ENCODE measurements at regions not wholly inside any gene's neighbourhood (a gene's known extent, or its start where the extent isn't known, plus 50 kb on each side); places are given as distances from the start of the nearest gene placed in this dataset.

DNA sequence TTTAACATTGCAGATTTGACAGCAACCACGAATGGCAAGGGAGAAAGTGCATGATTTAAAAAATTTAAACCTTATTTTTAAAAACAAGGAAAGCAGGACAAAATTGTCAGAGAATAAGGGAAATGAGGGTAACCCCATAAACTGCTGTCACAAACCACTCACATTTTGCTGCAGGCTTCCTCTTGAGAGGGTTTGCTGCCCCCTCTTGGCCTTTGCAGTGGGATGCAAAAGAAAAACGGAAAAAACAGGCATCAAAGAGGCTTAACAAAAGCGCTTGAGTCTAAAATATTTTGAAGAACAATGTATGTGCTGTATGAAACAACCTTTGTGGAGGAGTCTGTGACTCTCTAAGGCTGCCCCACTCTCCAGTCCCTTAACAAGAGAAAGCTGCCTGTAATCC lies 91.6 kb downstream of the TMX3 start:
- DNase-seq (ENCODE audit: low read depth in 2 of 2), result peak in 1 of 2 experiments; percentile 3

DNA sequence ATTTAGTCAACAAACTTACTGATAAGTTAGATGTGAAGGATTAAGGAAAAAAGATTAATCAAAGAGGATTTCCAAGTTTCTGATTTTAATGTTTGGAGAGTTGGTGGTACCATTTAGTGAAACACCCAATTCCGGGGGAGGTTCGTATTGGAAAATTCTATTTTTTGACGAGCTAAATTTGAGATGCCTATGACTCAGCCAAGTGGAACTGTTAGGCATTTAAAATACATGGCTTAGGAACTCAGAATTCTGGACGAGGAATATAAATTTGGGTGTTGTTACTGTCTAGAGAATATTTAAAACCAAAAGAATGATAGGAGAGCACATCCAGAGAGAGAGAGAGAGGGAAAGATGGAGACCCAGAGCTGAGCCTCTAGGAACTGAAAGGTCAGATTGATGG lies 103.6 kb downstream of the TMX3 start:
- DNase-seq (ENCODE audit: low read depth in 2 of 2), result no peak

DNA sequence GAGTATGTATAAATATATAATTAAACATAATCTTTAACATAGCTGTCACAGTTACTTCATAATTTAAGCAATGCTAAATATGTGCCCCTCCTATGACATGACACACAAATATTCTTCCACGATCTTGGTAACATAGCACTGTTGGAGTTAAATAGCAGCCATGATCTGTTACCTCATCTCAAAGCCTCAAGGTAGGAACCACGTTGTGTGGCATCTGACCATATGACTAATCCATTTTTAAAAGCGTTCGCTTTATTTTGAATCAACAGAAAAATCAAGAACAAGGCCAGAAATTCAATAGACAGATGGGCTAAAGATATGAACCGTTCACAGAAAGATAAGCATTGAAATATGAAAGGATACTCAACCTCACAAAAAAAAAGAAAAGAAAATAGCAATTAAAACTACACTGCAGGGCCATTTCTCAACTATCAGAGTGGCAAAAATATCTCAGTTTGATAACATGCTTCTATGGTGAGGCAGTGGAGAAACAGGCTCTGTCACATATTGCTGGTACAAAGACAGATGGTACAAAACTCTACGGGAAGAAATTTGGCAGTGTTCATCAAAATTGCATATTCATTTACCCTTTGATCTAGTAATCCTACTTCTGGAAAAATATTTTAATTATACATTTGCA lies 105.9 kb downstream of the TMX3 start:
- no peak for DNase-seq (ENCODE audit: low read depth in 2 of 2)

DNA sequence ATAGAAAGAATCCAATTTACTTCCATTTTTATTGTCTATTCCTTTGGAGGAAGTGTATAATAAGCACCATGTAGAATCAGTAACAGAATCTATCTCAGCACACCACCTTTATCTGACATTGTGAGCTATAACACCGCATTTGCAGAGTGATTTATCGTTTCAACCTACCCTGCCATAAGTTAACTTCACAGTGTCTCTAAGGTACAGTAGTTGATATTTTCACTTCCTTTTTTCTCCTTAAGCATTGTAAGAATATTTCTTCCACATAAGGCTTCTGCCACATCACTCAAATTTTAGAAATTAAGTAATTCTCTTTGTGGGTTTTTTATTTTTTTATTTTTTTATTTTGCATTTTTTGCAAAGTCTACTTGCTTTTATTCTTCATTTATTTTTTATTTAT lies 107.1 kb downstream of the TMX3 start:
- no peak for DNase-seq (ENCODE audit: low read depth in 2 of 2)

DNA sequence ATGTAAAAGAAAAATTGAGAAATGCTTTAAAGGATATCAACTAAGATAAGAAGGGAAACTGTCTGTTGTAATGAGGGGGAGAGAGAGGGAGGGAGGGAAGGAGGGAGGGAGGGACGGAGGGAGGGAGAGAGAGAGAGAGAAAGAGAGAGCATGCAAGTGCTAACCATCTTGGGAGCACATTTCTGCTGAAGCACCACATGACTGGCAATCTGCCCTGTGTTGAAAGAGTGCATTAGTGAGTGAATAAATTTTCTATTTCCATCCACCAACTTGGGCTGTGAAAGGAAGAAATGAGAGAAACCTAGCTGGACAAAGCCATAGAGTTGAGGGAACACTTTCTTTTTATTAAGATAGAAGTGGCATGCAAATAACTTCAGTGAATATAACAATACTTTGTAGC lies 110.7 kb downstream of the TMX3 start:
- DNase-seq (ENCODE audit: low read depth in 2 of 2), result no peak

DNA sequence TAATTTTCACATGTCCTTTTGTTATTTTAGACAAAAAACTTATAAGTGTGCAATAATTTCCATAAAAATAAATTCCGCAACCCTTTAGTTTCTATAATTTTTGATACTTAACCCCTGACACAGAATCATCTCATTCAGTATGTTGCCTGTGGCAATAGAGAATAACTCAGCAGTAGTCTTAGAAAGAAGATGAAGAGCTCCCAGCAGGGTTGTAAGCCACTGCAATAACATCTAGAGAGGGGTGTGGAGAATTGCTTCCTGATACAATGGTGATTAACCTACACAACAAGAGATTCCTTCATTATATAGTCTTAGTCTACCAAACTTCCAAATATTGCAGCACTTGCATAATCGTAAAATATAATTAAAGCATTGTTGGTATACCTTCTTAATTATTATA lies 118.9 kb downstream of the TMX3 start:
- DNase-seq (ENCODE audit: low read depth in 2 of 2), result no peak

DNA sequence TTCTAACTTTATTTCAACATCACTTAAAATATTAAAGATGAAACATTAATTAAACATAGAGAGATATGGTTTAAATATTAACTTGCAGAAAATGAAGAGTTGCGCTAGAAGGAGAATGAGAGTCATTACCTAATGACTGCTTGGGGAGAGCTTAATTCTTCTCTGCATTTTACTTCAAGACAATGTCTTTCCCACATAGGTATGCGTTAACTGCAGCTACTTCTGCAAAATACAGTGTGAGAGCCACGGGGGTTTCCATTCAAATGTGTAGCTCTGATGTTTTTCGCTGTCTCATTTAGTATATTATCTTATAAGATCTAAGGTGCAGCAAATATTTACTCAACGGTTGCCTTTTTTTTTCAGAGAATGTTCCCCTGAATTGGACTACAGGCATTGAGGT lies 126.7 kb downstream of the TMX3 start:
- no peak for DNase-seq (ENCODE audit: low read depth in 2 of 2)

DNA sequence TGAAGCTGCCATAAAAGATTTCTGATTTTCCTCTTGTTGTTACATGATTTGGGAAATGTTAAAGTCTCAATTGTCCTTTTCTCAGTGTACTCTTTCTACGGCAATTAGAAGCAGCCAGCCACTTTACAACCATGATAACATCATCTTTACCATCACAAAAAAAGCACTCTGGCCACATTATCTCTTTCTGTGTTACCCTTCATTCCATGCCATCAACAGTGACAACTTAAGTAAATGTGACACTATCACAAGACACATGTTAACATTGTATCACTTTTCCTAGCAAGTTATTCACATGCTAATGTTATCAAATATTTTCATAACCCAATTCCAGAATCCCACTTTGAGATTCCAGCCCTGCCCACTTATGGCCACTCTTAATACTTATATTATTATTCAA lies 131.2 kb downstream of the TMX3 start:
- no peak for DNase-seq (ENCODE audit: low read depth in 2 of 2)

DNA sequence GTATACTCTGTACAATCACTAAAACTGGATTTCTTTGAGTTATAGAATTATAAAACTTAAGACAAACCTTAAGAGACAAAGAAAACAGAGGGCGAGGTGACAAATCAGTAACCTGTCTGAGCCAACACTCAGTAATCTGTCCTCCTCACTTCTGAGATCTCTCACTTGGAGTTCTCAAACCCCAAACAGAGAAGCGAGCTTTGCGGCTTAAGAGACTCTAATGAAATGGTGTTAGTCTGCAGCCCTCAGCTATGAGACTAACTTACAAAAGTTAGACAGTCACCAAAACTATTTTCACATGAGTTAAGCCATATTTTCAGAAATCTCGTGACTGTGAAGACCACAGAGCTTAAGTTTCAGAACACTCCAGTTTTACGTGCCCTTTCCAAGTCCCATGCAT lies 140.6 kb downstream of the TMX3 start:
- no peak for DNase-seq (ENCODE audit: low read depth in 2 of 2)

DNA sequence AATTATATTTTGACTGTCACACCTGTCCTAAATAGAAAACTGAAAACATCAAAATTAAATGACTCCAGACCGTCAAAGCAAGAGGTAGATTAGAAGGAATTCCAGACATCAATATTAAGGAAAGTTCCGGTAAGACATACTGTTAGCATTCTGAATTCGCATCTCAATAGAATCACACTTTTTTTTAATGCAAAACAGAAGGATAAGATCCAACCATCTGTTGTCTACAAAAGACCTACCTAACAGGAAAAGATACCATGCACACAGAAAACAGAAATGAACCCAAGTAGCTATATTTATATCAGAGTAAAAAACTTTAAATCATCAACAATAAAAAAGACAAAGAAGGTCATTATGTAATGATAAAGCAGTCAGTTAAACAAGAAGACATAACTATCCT lies 145.0 kb downstream of the TMX3 start:
- DNase-seq (ENCODE audit: low read depth in 2 of 2), result no peak

DNA sequence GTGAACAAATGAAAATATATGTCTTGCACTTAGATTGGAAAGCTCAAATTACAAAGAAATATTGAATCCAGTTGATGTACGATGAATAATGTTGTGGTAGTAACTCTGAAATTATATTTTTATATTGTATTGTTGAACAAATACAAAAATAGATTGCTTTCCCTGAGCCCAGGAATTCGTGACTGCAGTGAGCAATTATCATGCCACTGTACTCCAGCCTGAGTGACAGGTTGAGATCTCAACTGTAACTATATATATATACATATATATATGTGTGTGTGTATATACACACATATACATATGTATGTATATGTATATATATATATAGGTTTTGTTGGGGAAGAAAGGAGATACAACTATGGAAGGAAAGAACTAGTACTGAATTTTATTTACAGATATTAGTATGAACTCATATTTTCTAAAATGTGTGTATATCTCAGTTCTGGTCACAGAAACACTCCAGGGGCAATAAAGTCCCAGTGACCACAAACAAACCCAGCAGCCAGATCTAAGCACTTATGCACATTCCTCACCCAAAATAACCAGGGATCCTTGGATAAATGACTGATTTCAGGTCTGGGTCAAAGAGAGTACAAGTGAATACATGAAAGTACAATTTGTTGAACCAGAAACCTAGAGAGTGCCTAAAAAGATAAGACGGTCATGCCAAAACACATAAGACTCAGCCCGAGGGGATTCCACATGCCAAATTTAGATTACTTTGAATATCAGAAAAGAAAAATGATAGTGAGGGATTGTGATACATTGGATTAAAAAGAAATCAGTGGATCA lies 146.3 kb downstream of the TMX3 start:
- DNase-seq (ENCODE audit: low read depth in 2 of 2), result no peak

DNA sequence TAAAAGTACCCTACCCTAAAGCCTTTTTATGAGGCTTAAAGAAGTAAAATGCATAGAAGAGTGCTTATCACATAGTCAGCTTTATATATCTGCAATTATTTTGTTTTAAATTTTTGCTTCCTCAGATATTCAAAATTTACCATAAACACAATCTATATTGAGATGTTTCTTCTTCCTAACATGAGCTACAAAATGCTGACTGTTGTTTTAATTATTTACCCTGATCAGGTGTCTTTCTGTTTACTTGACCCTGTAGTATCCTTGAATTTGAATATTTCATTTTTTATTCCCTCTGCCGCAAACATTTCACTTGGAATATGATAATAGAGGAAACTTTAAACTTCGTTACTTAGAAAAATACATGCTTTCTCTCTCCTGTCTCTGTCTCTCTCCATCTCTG lies 147.9 kb downstream of the TMX3 start:
- DNase-seq (ENCODE audit: low read depth in 2 of 2), result no peak

DNA sequence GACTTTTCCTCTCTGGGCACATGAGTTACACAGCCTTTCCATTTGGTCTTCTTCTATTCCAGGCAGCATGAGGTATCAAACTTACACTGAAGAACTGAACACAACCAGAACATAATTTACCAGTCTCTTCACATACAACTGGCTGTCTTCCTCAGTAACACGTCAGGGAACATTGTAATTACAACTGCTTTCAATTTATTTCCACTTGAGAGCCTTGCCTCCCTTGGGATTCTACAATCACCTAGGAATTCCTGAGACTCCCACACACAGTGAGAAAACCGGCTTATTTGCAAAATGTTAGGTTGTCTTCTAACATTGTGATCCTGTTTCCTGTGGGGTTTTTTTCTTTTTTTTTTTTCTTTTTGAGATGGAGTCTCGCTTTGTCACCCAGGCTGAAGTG lies 149.9 kb downstream of the TMX3 start:
- no peak for DNase-seq (ENCODE audit: low read depth in 2 of 2)

DNA sequence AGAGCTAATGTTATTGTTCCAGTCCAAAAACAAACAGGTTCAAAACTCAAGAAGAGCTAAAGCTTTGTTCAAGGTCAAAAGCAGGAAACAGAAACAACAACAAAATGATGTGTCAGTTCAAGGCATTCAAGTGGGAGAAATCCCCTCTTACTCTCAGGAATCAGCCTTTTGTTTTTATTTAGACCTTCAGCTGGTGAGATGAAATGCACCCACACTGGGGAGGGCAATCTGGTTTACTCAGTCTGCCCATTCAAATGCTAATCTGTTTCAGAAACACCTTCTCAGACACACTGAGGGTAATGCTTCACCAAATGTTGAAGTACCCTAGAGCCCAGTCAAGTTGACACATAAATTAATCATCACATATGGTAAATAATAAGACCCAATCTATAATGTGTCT lies 150.6 kb downstream of the TMX3 start:
- DNase-seq (ENCODE audit: low read depth in 2 of 2), result no peak

DNA sequence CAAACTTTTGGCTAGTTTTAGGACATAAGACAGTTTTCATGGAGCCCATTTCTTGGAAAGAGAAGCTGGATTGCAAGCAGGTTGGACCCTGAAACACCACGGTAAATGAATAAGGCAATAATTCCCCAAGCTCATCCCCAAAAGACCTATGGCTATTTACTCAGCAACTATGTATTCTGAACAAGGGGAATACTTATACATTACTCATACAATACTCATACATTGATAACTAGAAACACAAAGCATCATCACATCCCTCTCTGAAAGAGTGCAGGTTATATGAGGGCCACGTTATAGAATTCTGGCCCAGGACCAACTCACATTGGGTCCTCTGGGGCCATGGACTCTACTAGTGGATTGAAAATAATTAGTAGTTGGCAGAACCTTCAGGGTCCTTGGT lies 154.8 kb downstream of the TMX3 start:
- no peak for DNase-seq (ENCODE audit: low read depth in 2 of 2)

DNA sequence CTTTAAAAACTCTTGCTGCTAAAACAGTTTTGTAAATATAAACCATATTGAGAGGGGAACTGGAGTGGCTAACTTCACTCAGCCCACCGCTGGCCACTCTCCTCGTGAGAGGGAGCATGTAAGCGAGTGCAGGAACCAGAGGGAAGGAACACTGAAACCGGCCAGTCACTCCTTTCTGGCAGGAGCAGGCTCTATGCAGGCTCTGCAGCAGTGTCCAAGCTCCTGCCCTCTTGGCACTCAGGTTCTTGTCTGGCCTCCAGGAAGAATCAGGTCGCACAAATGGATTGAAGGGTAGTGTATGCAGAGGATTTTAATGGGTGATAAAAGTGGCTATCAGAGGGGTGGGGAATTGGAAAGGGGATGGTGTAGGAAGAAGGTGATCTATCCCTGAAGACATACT lies 157.7 kb downstream of the TMX3 start:
- no peak for DNase-seq (ENCODE audit: low read depth in 2 of 2)

DNA sequence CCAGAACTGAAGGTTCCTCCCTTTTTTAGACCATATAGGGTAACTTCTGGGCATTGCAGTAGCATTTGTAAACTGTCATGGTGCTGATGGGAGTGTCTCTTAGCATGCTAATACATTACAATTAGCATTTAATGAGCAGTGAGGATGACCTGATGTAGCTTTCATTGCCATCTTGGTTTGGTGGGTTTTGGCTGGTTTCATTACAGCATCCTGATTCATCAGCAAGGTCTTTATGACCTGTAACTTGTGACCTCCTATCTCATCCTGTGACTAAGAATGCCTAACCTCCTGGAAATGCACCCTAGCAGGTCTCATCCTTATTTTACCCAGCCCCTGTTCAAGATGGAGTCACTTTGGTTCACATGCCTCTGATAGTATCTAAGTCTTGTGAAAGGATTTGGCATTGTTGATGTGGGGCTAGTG lies 159.0 kb downstream of the TMX3 start:
- DNase-seq (ENCODE audit: low read depth in 2 of 2), result no peak

DNA sequence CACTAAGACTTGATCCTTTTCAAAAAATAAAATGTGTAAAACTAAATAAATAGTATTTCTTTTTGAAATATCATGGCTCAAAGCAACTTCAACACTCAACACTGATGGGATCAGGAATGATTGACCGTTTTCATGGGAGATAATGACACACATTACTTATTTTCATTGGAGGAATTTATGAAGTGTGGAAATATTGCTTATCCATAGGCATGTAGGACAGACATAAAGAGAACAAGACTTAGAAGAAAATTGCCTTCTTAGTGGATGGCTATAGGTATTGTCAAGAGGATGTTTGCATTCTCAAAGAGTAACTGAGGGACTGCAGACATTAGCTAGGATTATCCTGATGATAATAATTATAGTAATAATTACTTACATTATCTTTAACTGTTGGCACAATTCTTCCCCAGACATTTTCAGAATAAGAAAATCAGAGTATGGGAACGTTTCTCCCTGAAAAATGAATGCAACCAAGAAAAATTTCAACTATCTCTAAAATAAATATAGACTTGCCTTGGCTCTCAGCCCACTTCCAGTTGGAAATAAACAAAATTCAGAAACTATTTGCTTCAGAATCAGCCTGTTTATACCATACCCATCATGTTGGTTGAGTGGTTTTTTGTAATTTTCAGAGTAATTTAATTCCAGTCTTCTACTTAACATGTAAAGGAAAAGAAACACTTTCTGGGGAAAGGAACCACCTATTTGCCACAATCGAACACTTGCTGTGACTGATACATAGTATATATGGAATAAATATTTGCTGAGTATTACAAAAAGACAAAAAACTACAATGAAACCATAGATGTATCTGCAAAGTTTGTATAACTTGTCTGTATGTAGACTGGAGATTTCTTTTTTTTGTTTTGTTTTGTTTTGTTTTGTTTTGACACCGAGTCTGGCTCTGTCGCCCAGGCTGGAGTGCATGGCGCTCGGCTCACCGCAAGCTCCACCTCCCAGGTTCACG lies 165.7 kb downstream of the TMX3 start:
- DNase-seq (ENCODE audit: low read depth in 2 of 2), result no peak

DNA sequence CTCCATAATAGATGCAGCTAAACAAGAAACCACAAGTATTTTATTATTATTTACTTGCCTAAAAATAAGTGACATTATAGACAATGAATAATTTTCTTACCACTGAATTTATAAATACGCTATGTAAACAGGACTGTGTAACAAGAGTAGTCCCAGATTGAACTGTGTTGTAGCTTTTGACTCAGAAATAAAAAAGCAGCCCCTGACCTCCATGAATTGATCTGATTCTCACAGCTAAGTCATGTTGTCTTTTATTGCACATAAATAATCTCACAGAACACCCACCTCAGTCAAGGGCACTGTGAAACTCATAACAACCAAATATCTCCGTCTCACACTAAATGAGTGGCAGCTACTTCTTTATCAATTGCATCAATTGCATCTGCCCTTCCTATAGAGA lies 171.6 kb downstream of the TMX3 start:
- DNase-seq (ENCODE audit: low read depth in 2 of 2), result no peak

DNA sequence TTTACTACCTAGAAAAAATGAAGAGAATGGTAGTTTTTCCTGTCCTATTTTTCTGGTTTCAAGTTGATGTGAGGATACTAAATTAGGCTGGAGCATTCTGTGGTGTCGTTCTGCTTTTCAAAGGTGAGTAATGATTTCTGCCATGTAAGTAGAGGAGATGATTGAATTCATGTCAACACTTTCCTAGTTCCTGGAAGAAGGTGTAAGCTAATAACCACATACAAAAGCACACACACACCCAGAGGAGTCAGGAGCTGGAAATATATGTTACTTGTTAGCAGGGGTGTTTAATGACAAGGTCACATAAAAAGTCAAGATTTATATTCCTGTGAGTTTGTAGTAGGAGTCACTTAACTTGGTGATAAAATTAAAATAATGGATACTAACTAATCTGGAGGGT lies 172.1 kb downstream of the TMX3 start:
- no peak for DNase-seq (ENCODE audit: low read depth in 2 of 2)

DNA sequence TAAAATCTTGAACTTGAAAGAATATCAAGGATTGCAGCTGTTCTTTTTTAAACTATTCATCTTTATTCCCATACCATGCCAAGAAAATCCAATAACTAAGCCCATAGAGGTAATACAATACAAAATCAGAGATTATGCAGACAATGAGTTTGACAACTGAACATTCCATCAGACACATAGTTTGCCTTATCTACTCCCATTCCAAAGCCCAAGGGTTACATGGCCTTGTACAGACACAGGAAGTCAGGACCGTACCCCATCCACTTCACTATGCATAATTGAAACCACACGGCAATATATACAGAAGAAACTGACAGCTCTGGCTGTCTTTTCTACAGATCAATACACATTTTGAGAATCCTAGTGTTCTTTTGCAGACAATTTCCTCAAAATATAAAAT lies 181.3 kb downstream of the TMX3 start:
- DNase-seq (ENCODE audit: low read depth in 2 of 2), result no peak

DNA sequence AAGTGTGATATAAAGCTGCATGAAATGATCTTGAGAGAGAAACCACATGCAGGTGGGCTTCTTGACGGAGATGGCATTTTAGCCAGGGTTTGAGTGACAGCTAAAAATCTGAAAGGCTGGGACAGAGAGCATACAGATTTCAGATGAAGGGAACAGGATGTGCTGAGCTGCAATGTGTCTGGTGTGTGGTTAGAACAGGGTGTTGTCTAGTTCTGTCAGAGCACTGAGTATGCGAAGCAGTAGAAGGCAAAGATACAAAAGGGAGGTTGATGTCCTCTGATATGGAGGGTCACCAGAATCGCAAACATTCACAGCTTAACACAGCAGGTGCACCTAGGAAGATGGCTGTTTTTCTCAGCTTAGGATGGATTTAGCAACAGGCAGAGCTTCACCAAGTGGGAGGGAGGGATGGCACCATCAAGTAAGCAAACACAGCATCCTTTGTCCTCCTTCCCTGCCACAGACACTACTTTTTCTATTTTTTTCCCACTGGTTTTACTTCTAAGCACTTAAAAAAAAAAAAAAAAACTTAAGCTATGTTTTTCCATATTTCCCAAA lies 182.5 kb downstream of the TMX3 start:
- DNase-seq (ENCODE audit: low read depth in 2 of 2), result no peak
